Activated CD4-positive, alpha-beta T cell treated with anti-CD3 and anti-CD28 coated beads for 36 hours (primary cell): ENCODE measurements at regions not wholly inside any gene's neighbourhood (a gene's known extent, or its start where the extent isn't known, plus 50 kb on each side); places are given as distances from the start of the nearest gene placed in this dataset.

Experiments
- ATAC-seq: fragments of 200-7000 bp; cut with Tn5 transposase; one replicate; pipeline ENCODE4 v1.10.0; 2021; ENCODE audit warnings: mild to moderate bottlenecking, moderate library complexity
- CTCF ChIA-PET: fragments of 350-600 bp; sonication (Branson Sonifier 250); formaldehyde crosslinking; loops from one replicate; lab custom pipeline; 2021; ENCODE audit warnings: antibody characterized with exemption; lab: Charles Lee
- POLR2A ChIA-PET: fragments of 350-600 bp; sonication (Branson Sonifier 250); formaldehyde crosslinking; loops from one replicate; lab custom pipeline; 2021; ENCODE audit warnings: antibody characterized with exemption, inconsistent platforms; lab: Charles Lee
- DNase-seq: peaks from one replicate; pipeline ENCODE4 v3.0.0-alpha.2; 2020
- H3K27ac Mint-ChIP-seq: one replicate; pipeline ENCODE4 v1.8.0; 2021; ENCODE audit warnings: mixed read lengths
- H3K27me3 Mint-ChIP-seq: one replicate; pipeline ENCODE4 v1.8.0; 2021; ENCODE audit warnings: mixed read lengths
- H3K36me3 Mint-ChIP-seq: one replicate; pipeline ENCODE4 v1.8.0; 2021; ENCODE audit warnings: low read depth, mixed read lengths
- H3K4me1 Mint-ChIP-seq: one replicate; pipeline ENCODE4 v1.8.0; 2021; ENCODE audit warnings: mixed read lengths
- H3K4me3 Mint-ChIP-seq: one replicate; pipeline ENCODE4 v1.8.0; 2021; ENCODE audit warnings: mild to moderate bottlenecking, moderate library complexity, mixed read lengths
- H3K9me3 Mint-ChIP-seq: one replicate; pipeline ENCODE4 v1.8.0; 2021; ENCODE audit warnings: low read depth, mixed read lengths
- intact Hi-C, 2 experiments: fragments of 100-400 bp; cut with DNase I in 1 of 2; cut with micrococcal nuclease in 1 of 2; formaldehyde crosslinking; loops; one replicate each; pipeline versions ENCODE4 v1.14.2 to v1.15.1; 2022 to 2024; cut with DNase I, micrococcal nuclease

GRCh38 chr4:102422843-102423242 lies 77.6 kb upstream of the SLC39A8 start:
- POLR2A ChIA-PET = interaction anchor here (0.6 kb wide), 1 partner anchor 13 kb away, joined by 4 read pairs; no protein-coding TSS in a partner anchor
- intact Hi-C loops = no loop called here
- Mint-ChIP-seq H3K4me3 (no peak overlapping the region), H3K27me3 (no peaks in the 10 kb centered on the region), H3K4me1 (no peaks in the 10 kb centered on the region), H3K36me3 (no peaks in the 10 kb centered on the region), H3K9me3 (no peaks in the 10 kb centered on the region), H3K27ac (no peak overlapping the region)
- CTCF ChIA-PET = no interaction called here
- no peak for DNase-seq
- ATAC-seq = no peak

- POLR2A ChIA-PET = no interaction called here
- no peak for DNase-seq
- Mint-ChIP-seq H3K4me1 (no peaks in the 10 kb centered on the region), H3K4me3 (no peak overlapping the region), H3K27me3 (no peaks in the 10 kb centered on the region), H3K36me3 (no peaks in the 10 kb centered on the region), H3K27ac (no peak overlapping the region), H3K9me3 (no peaks in the 10 kb centered on the region)
- intact Hi-C loops = no loop called here
- ATAC-seq = no peak
- CTCF ChIA-PET = no interaction called here
These were observed 77.8 kb upstream of the NFKB1 start for GRCh38 chr4:102423375-102423774.

- Mint-ChIP-seq H3K9me3 (no peaks in the 10 kb centered on the region), H3K27me3 (peaks cover 5% of the 10 kb centered on the region), H3K36me3 (no peaks in the 10 kb centered on the region), H3K27ac (no peak overlapping the region), H3K4me3 (no peak overlapping the region), H3K4me1 (peaks cover 12% of the 10 kb centered on the region)
- CTCF ChIA-PET = interaction anchor here (1.4 to 1.5 kb wide), 3 partner anchors 132 to 209 kb away, joined by 3 to 5 read pairs (median 3); no protein-coding TSS in a partner anchor
- intact Hi-C loops = no loop called here
- no peak for ATAC-seq
- DNase-seq = no peak
- POLR2A ChIA-PET = interaction anchor here (0.6 kb wide), 1 partner anchor 475 kb away, joined by 3 read pairs; no protein-coding TSS in a partner anchor
These were observed 73.7 kb upstream of the NFKB1 start for GRCh38 chr4:102427371-102427998.

GRCh38 chr4:102428122-102428521 lies 73.0 kb upstream of the NFKB1 start:
- Mint-ChIP-seq H3K36me3 (no peaks in the 10 kb centered on the region), H3K27ac (no peak overlapping the region), H3K4me3 (no peak overlapping the region), H3K9me3 (no peaks in the 10 kb centered on the region), H3K27me3 (peaks cover 5% of the 10 kb centered on the region), H3K4me1 (peaks cover 12% of the 10 kb centered on the region)
- DNase-seq = no peak
- ATAC-seq = no peak
- ChIA-PET POLR2A (no interaction called here), CTCF (interaction anchor here (1.2 to 1.5 kb wide), 4 partner anchors 120 to 208 kb away, joined by 3 to 5 read pairs (median 3); no protein-coding TSS in a partner anchor)
- intact Hi-C loops = no loop called here

GRCh38 chr4:102429553-102429952 lies 71.6 kb upstream of the NFKB1 start:
- H3K27ac Mint-ChIP-seq = no peak overlapping the region
- H3K4me1 Mint-ChIP-seq = peaks cover 12% of the 10 kb centered on the region
- POLR2A ChIA-PET = no interaction called here
- no peaks in the 10 kb centered on the region for H3K36me3 Mint-ChIP-seq
- H3K27me3 Mint-ChIP-seq = peaks cover 5% of the 10 kb centered on the region
- no peak overlapping the region for H3K4me3 Mint-ChIP-seq
- CTCF ChIA-PET = interaction anchor here (0.9 to 2.1 kb wide), 11 partner anchors 9 to 670 kb away, joined by 3 to 20 read pairs (median 7); partner anchors contain the start of genes BDH2 and SLC39A8
- no peaks in the 10 kb centered on the region for H3K9me3 Mint-ChIP-seq
- ATAC-seq (no peak), DNase-seq (no peak)
- intact Hi-C loops = no loop called here

GRCh38 chr4:102430461-102430910 lies 70.7 kb upstream of the NFKB1 start:
- ChIA-PET CTCF (interaction anchor here (0.6 to 2.3 kb wide), 44 partner anchors 10 to 1152 kb away, joined by 3 to 20 read pairs (median 4); partner anchors contain the start of genes BDH2, PPP3CA, SLC39A8 and SLC9B2), POLR2A (interaction anchor here (0.7 kb wide), 1 partner anchor 1076 kb away, joined by 3 read pairs; no protein-coding TSS in a partner anchor)
- no peak for ATAC-seq
- intact Hi-C loops = loop anchor here (1.0 to 10.0 kb wide), 9 partner anchors 85 to 1256 kb away; partner anchors contain the start of genes MANBA (in 2 of the 2), BDH2 (in 1 of the 2), PPP3CA (in 1 of the 2) and SLC39A8 (in 1 of the 2)
- Mint-ChIP-seq H3K36me3 (no peaks in the 10 kb centered on the region), H3K4me3 (peak overlapping the region; percentile 81), H3K27me3 (peaks cover 5% of the 10 kb centered on the region), H3K9me3 (no peaks in the 10 kb centered on the region), H3K4me1 (peaks cover 12% of the 10 kb centered on the region), H3K27ac (peak overlapping the region; percentile 87)
- no peak for DNase-seq

GRCh38 chr4:102431608-102431961 lies 69.6 kb upstream of the NFKB1 start:
- Mint-ChIP-seq H3K27me3 (peaks cover 5% of the 10 kb centered on the region), H3K9me3 (no peaks in the 10 kb centered on the region), H3K4me1 (peaks cover 12% of the 10 kb centered on the region), H3K36me3 (no peaks in the 10 kb centered on the region), H3K4me3 (no peak overlapping the region), H3K27ac (no peak overlapping the region)
- intact Hi-C loops = loop anchor here (1.0 to 10.0 kb wide), 16 partner anchors 41 to 1257 kb away; partner anchors contain the start of genes MANBA (in 2 of the 2), BDH2 (in 1 of the 2), CISD2 (in 1 of the 2) and PPP3CA (in 1 of the 2)
- DNase-seq (no peak), ATAC-seq (no peak)
- POLR2A ChIA-PET = no interaction called here
- CTCF ChIA-PET = interaction anchor here (0.6 to 2.3 kb wide), 22 partner anchors 9 to 1084 kb away, joined by 3 to 20 read pairs (median 4); partner anchors contain the start of genes BDH2, PPP3CA, SLC39A8 and SLC9B2

- no peak for DNase-seq
- CTCF ChIA-PET = interaction anchor here (0.9 to 1.2 kb wide), 2 partner anchors 8 to 180 kb away, joined by 3 to 5 read pairs; no protein-coding TSS in a partner anchor
- no peaks in the 10 kb centered on the region for H3K4me1 Mint-ChIP-seq
- POLR2A ChIA-PET = no interaction called here
- intact Hi-C loops = loop anchor here in 1 of 2 experiments (10.0 kb wide), 1 partner anchor 1262 kb away; no protein-coding TSS in a partner anchor
- no peak overlapping the region for H3K4me3 Mint-ChIP-seq
- no peaks in the 10 kb centered on the region for H3K9me3 Mint-ChIP-seq
- ATAC-seq = no peak
- no peaks in the 10 kb centered on the region for H3K36me3 Mint-ChIP-seq
- H3K27me3 Mint-ChIP-seq = no peaks in the 10 kb centered on the region
- no peak overlapping the region for H3K27ac Mint-ChIP-seq
These were observed 64.0 kb upstream of the NFKB1 start for GRCh38 chr4:102437111-102437510.

- Mint-ChIP-seq H3K36me3 (no peaks in the 10 kb centered on the region), H3K4me3 (no peak overlapping the region), H3K27ac (no peak overlapping the region), H3K27me3 (no peaks in the 10 kb centered on the region), H3K4me1 (no peaks in the 10 kb centered on the region), H3K9me3 (no peaks in the 10 kb centered on the region)
- ATAC-seq = no peak
- DNase-seq = no peak
- POLR2A ChIA-PET = no interaction called here
- CTCF ChIA-PET = interaction anchor here (0.7 to 0.8 kb wide), 2 partner anchors 18 to 608 kb away, joined by 3 read pairs; no protein-coding TSS in a partner anchor
- intact Hi-C loops = loop anchor here in 1 of 2 experiments (10.0 kb wide), 1 partner anchor 1264 kb away; no protein-coding TSS in a partner anchor
These were observed 62.5 kb upstream of the NFKB1 start for GRCh38 chr4:102438396-102439235.

GRCh38 chr4:102439236-102439614 lies 61.9 kb upstream of the NFKB1 start:
- Mint-ChIP-seq H3K4me3 (no peak overlapping the region), H3K9me3 (no peaks in the 10 kb centered on the region), H3K27me3 (no peaks in the 10 kb centered on the region), H3K27ac (no peak overlapping the region), H3K4me1 (no peaks in the 10 kb centered on the region), H3K36me3 (no peaks in the 10 kb centered on the region)
- ChIA-PET POLR2A (no interaction called here), CTCF (interaction anchor here (0.8 kb wide), 1 partner anchor 608 kb away, joined by 3 read pairs; no protein-coding TSS in a partner anchor)
- no peak for DNase-seq
- ATAC-seq = no peak
- intact Hi-C loops = loop anchor here in 1 of 2 experiments (10.0 kb wide), 1 partner anchor 1264 kb away; no protein-coding TSS in a partner anchor

GRCh38 chr4:102439812-102440211 lies 61.3 kb upstream of the NFKB1 start:
- intact Hi-C loops = loop anchor here in 1 of 2 experiments (10.0 kb wide), 1 partner anchor 1265 kb away; no protein-coding TSS in a partner anchor
- CTCF ChIA-PET = no interaction called here
- POLR2A ChIA-PET = no interaction called here

More at GRCh38 chr4:102439812-102440211, 61.3 kb upstream of the NFKB1 start:
- H3K36me3 Mint-ChIP-seq = no peaks in the 10 kb centered on the region
- H3K9me3 Mint-ChIP-seq = no peaks in the 10 kb centered on the region
- ATAC-seq (no peak), DNase-seq (no peak)
- no peak overlapping the region for H3K27ac Mint-ChIP-seq
- H3K4me3 Mint-ChIP-seq = no peak overlapping the region
- H3K4me1 Mint-ChIP-seq = no peaks in the 10 kb centered on the region
- no peaks in the 10 kb centered on the region for H3K27me3 Mint-ChIP-seq
